Transverse colon (tissue), 4 donors: ENCODE measurements at regions not wholly inside any gene's neighbourhood (a gene's known extent, or its start where the extent isn't known, plus 50 kb on each side); places are given as distances from the start of the nearest gene placed in this dataset.

Experiments used
- DNase-seq: peaks from one replicate; pipeline ENCODE4 v3.0.0-alpha.2; 2019
- H3K27ac ChIP-seq, 4 donors: fragments of 200-600 bp; sonication (generic); 2 replicates each; pipeline ENCODE4 v1.5.1; 2016 to 2018; ENCODE audit warnings: inconsistent platforms in 4 of 4
- H3K27me3 ChIP-seq: fragments of 200-600 bp; sonication (generic); 2 replicates; pipeline ENCODE4 v1.5.1; 2017; ENCODE audit warnings: inconsistent platforms
- H3K36me3 ChIP-seq, 4 donors: fragments of 200-600 bp; sonication (generic); 2 replicates each; pipeline ENCODE4 v1.5.1; 2017 to 2019; ENCODE audit warnings: inconsistent platforms in 4 of 4
- H3K4me1 ChIP-seq, 4 donors: fragments of 200-600 bp; sonication (generic); 2 replicates each; pipeline ENCODE4 v1.5.1; 2017 to 2020; ENCODE audit warnings: inconsistent platforms in 4 of 4
- H3K4me3 ChIP-seq, 4 donors: fragments of 200-600 bp; sonication (generic); 1 replicate in 1 of 4; 2 replicates in 3 of 4; pipeline versions ENCODE4 v1.5.1 to v1.6.1; 2017 to 2019; ENCODE audit warnings: inconsistent platforms in 4 of 4
- H3K9me3 ChIP-seq, 2 donors: fragments of 200-600 bp; sonication (generic); 2 replicates each; pipeline ENCODE4 v1.5.1; 2017 to 2019; ENCODE audit warnings: inconsistent platforms in 2 of 2
- CTCF ChIP-seq, 5 experiments: fragments of 200-600 bp in 3 of 5; fragments of 450-650 bp in 2 of 5; sonication (generic) in 3 of 5; IDR thresholded peaks; 1 replicate in 2 of 5; 2 replicates in 3 of 5; pipeline ENCODE4 v1.5.1; 2016 to 2017; ENCODE audit warnings: antibody characterized with exemption in 5 of 5, inconsistent platforms in 3 of 5, mild to moderate bottlenecking in 2 of 5, moderate library complexity in 1 of 5
- EP300 ChIP-seq: sonication (generic); formaldehyde crosslinking; IDR thresholded peaks from one replicate; pipeline ENCODE4 v1.6.1; 2017; ENCODE audit warnings: antibody characterized with exemption, low read depth
- POLR2A ChIP-seq: fragments of 450-650 bp; IDR thresholded peaks from one replicate; pipeline ENCODE4 v1.6.1; 2016; ENCODE audit warnings: antibody characterized with exemption, mild to moderate bottlenecking, moderate library complexity
- POLR2AphosphoS5 ChIP-seq, 3 donors: sonication (generic); formaldehyde crosslinking; IDR thresholded peaks; one replicate each; pipeline ENCODE4 v1.6.1; 2016; ENCODE audit warnings: antibody characterized with exemption in 3 of 3
- WGBS, 2 donors: methylation state at CpG; one replicate each; pipeline ENCODE4 v1.1.5; 2018; ENCODE audit warnings: low coverage in 1 of 2; 5-methylcytosine and 5-hydroxymethylcytosine counted together
- in situ Hi-C, 4 donors: fragments of 200-750 bp; cut with MboI; loops; one replicate each; pipeline versions ENCODE4 v1.15.0 to v1.15.1; 2017; ENCODE audit warnings: low sequenced_read_pairs in 3 of 4, low pct_ligation_motif_present in 1 of 4, low pct_unique_long_range_greater_than_20kb in 1 of 4
- intact Hi-C: fragments of 100-400 bp; cut with DNase I; formaldehyde crosslinking; loops from one replicate; pipeline ENCODE4 v1.15.1; 2023; ENCODE audit warnings: low total_unique reads

- WGBS, 2 donors: 45 to 87% methylated on average over 3 of the region's 3 CpGs
- H3K36me3 ChIP-seq: peaks cover 0 to 1% (median 0%) of the 10 kb centered on the region in 4 donors
- H3K27ac ChIP-seq: no peak overlapping the region
- no peak for DNase-seq
- H3K4me1 ChIP-seq: no peaks in the 10 kb centered on the region
- no peaks in the 10 kb centered on the region for H3K9me3 ChIP-seq
- H3K27me3 ChIP-seq: no peaks in the 10 kb centered on the region
- H3K4me3 ChIP-seq: no peak overlapping the region
- in situ Hi-C loops: no loop called here
- intact Hi-C loops: no loop called here
- TF ChIP-seq CTCF (IDR thresholded peaks at IDR 0.05) (no peak), POLR2A (no peak), POLR2AphosphoS5 (IDR thresholded peaks at IDR 0.05) (no peak), EP300 (no peak)
Measured at GRCh38 chr3:176090727-176091126, 1106.6 kb downstream of the TBL1XR1 start.

GRCh38 chr3:176088962-176089383, 1108.3 kb downstream of the TBL1XR1 start:
- H3K36me3 ChIP-seq: no peaks in the 10 kb centered on the region
- H3K4me1 ChIP-seq: no peaks in the 10 kb centered on the region
- WGBS, 2 donors: 51 to 67% methylated on average over 3 of the region's 3 CpGs
- H3K27ac ChIP-seq: no peak overlapping the region
- H3K4me3 ChIP-seq: no peak overlapping the region
- in situ Hi-C loops (no loop called here), intact Hi-C loops (no loop called here)
- H3K9me3 ChIP-seq: no peaks in the 10 kb centered on the region
- no peak for DNase-seq
- no peak for TF ChIP-seq EP300
- TF ChIP-seq POLR2A: no peak
- TF ChIP-seq POLR2AphosphoS5 (IDR thresholded peaks at IDR 0.05): no peak
- TF ChIP-seq CTCF (IDR thresholded peaks at IDR 0.05): no peak
- H3K27me3 ChIP-seq: no peaks in the 10 kb centered on the region

GRCh38 chr3:176087066-176087697, 1110.1 kb downstream of the TBL1XR1 start:
- in situ Hi-C loops (no loop called here), intact Hi-C loops (no loop called here)
- Histone ChIP-seq H3K27ac (no peak overlapping the region), H3K9me3 (no peaks in the 10 kb centered on the region), H3K36me3 (no peaks in the 10 kb centered on the region), H3K27me3 (no peaks in the 10 kb centered on the region), H3K4me3 (no peak overlapping the region), H3K4me1 (no peaks in the 10 kb centered on the region)
- WGBS, 2 donors: 40 to 83% methylated on average over 2 of the region's 2 CpGs
- DNase-seq: no peak
- TF ChIP-seq POLR2AphosphoS5 (IDR thresholded peaks at IDR 0.05): no peak
- TF ChIP-seq POLR2A: no peak
- no peak for TF ChIP-seq CTCF (IDR thresholded peaks at IDR 0.05)
- TF ChIP-seq EP300: no peak

GRCh38 chr3:176079785-176080184, 1117.5 kb downstream of the TBL1XR1 start:
- no peaks in the 10 kb centered on the region for H3K4me1 ChIP-seq
- TF ChIP-seq POLR2AphosphoS5 (IDR thresholded peaks at IDR 0.05) (no peak), POLR2A (no peak), EP300 (no peak), CTCF (IDR thresholded peaks at IDR 0.05) (no peak)
- intact Hi-C loops: no loop called here
- H3K27ac ChIP-seq: no peak overlapping the region
- no peaks in the 10 kb centered on the region for H3K27me3 ChIP-seq
- 82% methylated on average over 1 of the region's 1 CpG; no CpG with 5 or more reads in 1 of the 2 donors for WGBS, 2 donors
- no peaks in the 10 kb centered on the region for H3K9me3 ChIP-seq
- H3K36me3 ChIP-seq: no peaks in the 10 kb centered on the region
- DNase-seq: no peak
- in situ Hi-C loops: no loop called here
- H3K4me3 ChIP-seq: no peak overlapping the region
